GM12872 (cell line): ENCODE measurements at regions not wholly inside any gene's neighbourhood (a gene's known extent, or its start where the extent isn't known, plus 50 kb on each side); places are given as distances from the start of the nearest gene placed in this dataset.

Experiments used
- TF ChIP-seq, protein P1 (sequence below): IDR thresholded peaks from 3 replicates; pipeline ENCODE4 v1.5.1; 2011; ENCODE audit warnings: low read depth, mild to moderate bottlenecking, low read length, moderate library complexity; ENCODE audit not compliant: insufficient read depth

- TF ChIP-seq, protein P1, sequence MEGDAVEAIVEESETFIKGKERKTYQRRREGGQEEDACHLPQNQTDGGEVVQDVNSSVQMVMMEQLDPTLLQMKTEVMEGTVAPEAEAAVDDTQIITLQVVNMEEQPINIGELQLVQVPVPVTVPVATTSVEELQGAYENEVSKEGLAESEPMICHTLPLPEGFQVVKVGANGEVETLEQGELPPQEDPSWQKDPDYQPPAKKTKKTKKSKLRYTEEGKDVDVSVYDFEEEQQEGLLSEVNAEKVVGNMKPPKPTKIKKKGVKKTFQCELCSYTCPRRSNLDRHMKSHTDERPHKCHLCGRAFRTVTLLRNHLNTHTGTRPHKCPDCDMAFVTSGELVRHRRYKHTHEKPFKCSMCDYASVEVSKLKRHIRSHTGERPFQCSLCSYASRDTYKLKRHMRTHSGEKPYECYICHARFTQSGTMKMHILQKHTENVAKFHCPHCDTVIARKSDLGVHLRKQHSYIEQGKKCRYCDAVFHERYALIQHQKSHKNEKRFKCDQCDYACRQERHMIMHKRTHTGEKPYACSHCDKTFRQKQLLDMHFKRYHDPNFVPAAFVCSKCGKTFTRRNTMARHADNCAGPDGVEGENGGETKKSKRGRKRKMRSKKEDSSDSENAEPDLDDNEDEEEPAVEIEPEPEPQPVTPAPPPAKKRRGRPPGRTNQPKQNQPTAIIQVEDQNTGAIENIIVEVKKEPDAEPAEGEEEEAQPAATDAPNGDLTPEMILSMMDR: no peak
Measured at GRCh38 chr22:35173655-35174054, 83.6 kb upstream of the HMGXB4 start.

DNA sequence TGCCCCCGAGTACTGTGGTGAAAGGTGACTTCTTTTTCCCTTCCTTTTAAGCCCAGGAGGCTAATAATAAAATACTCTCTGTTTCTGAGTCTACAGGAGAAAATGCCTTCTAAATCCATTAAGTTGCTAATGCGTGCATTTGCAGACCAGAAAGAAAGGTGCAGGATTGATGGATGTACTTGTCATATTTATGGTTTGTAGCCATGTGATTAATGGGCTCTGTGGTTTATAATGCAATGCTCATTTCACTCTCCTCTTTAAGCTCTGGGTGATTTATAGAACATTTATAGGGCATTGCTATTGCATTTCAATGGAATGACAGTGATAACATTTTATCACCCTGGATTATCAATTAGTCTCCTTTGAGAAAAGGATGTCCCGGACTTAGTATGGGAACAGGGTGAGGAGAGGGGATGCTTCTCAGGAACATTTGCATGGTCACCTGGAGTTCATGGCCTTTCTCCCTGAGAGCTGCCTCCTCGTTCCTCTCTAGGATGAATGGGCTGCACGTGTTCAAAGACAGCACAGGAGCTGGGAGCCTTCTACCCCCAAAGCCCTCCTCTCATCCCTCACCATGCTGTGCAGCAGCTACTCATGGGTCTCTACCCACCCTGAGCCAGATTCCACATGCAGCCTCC, 82.8 kb upstream of the HMGXB4 start:
- TF ChIP-seq, protein P1: no peak

- TF ChIP-seq, protein P1: no peak
Measured at GRCh38 chr22:35175392-35175791, 81.9 kb upstream of the HMGXB4 start.

GRCh38 chr22:35177811-35178210, 79.5 kb upstream of the HMGXB4 start:
- TF ChIP-seq, protein P1: no peak

DNA sequence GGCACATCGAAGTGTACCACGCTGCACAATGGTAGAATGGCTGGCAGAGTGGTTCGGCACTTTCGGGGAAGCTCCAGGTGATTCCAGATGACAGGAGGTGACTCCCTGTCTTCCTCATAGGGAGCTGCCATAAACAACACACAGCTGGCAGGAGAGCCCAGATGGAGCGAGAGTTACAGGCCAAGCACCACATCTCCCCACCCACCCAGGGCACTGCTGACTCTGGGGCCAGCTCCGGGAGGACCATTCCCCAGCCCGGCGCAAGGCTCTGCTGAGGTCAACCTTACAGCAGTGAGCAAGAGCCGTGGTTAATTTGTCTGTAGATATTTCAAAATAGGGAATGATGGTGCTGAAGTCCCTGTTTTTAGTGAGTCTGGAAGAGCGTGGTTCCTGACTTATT, 78.8 kb upstream of the HMGXB4 start:
- TF ChIP-seq, protein P1: no peak

DNA sequence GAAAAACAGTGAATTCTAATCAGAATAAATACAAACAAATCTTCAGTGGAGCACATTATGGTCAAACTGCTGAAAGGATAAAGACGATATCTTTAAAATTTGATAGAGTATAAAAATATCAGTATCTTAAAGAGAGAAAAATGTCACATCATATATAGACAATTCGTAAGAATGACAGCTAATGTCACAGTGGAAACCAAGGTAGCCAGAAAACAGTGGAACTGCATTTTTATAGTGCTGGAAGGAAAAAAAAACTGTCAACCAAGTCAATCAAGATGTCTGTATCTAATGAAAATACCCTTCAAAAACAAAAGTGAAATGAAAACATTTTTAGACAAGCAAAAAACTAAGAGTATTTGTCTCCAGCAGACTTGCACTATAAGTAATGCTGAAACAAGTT, 73.4 kb upstream of the HMGXB4 start:
- TF ChIP-seq, protein P1: no peak

DNA sequence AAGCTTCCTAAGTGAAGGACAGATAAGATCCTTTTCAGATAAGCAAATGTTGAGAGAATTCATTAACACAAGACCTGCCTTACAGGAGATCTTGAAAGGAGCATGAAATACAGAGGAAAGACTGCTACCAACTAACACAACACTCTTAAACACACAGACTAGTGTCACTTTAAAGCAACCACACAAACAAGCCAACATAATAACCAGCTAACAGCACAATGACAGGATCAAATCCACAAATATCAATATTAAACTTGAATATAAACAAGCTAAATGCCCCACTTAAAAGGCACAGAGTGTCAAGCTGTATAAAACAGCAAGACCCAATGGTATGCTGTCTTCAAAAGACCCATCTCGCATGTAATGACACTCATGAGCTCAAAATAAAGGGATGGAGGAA, 70.8 kb upstream of the HMGXB4 start:
- TF ChIP-seq, protein P1: no peak

DNA sequence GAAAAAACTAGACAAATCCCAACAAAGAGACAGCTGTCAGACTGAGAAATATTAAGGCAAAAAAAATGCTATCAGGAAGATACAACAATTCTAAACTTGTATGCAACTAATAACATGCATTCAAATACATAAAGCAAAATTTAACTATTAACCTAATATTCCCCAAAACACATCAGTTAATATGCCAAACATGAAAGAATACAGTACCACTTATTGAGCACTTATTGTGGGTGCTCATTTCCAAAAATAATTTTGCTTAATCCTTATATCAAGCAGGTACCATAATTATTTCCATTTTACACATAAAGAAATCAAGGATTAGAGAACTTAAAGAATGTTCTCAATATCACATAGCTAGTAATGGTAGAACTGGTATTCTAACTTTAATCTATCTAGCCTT, 67.7 kb upstream of the HMGXB4 start:
- TF ChIP-seq, protein P1: no peak
